HG02623 (cell line): ENCODE measurements at regions not wholly inside any gene's neighbourhood (a gene's known extent, or its start where the extent isn't known, plus 50 kb on each side); places are given as distances from the start of the nearest gene placed in this dataset.

ENCODE experiments used
- ATAC-seq: cut with Tn5 transposase; IDR thresholded peaks from one replicate; pipeline ENCODE4 v1.9.1; 2021; ENCODE audit warnings: moderate library complexity; ENCODE audit not compliant: unreplicated experiment

DNA sequence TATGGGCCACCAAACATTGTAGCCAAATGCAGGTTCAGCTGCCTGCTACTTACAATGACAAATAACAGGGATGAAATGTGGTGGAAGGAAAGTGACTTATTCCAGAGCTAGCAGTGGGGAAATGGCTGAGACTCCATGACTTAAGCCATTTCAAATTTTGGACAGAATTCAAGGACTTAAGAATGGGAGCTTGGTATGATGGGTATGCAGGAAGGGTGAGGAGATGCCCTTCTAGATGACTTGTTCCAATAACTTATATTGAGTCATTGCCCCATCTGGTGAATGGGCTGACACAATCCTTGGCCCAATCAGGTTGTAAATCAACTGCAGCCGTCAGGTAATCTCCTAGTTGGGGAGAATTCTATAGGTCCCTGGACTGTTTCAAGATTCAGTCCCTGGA is 230.7 kb upstream of the SGCD start:
- no peak for ATAC-seq

DNA sequence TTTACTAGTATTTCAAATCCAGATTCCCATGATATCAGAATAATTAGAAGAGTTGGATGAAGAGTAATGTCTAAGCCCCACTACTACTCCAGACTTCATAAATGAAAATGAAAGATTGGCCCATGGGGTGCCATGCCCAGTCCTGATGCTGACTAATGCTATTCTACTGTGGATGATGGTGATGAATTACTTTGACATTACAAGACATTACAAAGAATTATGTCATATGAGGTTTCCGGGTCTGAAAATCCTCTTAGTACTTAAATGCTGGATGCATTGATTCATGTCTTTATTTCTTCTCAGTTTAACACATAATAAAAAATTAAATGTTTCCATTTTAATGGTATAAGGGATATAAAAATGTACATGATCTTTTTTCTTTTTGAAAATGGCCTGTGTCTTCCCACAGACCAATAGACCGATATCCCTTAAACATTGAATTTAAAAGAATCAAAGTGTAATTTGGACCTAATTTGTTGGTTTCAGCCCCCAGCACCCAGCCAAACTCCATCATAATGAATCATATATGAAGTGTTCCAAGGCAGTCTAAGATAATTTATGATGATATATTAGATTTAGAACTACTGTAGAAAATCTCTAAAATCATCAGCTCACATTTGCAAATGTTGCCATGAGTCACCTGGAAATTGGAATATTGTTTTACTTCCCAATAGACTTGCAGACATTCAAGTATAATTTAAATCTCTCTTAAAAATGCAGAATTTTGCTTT is 223.6 kb upstream of the SGCD start:
- no peak for ATAC-seq

DNA sequence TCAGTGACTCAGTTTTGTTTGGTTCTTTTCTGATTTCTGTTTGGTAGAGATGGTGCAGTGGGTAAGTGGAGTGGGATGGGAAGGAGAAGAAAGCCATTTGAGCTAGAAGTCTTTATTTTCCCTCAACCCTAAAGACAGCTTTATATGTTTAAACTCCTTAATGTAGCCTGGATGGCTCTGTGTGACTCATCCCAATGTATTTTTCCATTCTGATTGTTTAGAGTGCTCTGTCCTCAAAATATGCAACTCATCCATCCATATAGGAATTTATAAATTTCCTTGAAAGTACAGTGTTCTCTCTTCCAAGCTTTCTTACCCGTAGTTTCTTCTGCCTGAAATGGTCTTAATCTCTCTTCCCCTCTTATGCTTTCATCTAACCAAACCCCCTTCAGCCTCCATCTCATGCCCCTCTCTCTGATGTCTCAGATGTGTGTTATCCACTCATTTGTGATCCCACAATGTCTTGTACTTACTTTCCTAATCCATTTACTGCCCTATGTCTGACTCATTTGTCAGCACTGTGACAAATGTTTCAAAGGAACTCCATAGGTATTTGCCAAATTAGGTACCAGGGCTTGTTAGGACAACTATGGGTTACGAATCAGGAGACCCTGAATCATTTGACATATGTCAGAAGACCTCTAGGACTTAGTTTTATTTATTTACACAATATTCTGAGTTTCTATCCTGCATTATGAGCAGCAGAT is 217.5 kb upstream of the SGCD start:
- no peak for ATAC-seq

DNA sequence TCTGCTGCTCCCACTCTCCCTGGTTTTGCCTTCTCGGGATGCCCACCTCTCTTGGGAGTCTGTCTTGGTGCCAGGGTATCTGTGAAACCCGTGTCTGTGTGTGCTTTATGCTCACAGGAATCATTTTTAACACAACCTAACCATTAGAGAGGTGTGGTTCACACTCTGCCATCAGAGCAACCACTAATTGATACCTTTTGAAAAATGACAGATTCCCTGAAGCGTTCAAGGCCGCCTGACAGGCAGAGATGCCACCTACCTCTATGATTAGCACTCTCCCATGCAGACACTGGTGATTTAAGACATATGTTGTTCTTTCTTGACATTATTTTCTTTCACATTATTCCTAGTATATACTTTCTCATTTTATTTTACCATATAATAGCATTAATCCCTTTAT is 207.3 kb upstream of the SGCD start:
- ATAC-seq = no peak

DNA sequence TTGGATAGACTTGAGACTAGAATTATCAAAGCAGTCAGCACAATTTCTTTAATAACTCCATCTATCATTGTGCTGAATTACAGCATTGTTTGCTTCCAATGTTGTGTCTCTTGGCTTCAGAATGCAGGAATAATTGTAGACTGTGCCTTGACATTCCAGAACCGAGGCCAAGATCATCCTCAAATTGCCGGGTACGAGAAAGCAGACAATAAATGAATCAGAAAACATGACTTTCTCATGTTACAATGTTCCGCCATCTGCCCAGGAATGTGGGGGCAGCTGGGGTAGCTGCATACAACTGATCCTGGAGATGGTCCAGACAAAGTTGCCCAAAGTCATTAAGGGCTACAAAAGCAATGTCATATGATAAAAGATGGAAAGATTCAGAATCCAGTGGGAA is 206.2 kb upstream of the SGCD start:
- ATAC-seq = no peak

DNA sequence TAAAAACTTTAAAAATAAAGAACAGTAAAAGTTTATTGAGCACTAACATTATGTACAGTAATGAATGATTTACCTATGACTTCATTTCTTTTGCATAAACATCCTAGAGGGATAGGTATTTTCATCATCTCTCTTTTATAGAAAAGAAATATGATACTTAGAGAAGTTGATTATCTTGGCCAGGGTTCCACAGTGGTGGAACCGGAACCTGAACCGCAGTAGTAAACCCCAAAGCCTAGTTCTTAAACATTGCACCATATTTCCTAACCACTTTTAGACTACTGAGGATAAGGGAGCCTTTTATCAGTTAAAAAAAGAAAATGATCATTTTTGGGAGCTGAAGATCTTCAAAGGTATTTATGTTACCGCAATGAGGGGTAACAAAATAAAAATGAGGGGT is 205.7 kb upstream of the SGCD start:
- no peak for ATAC-seq

DNA sequence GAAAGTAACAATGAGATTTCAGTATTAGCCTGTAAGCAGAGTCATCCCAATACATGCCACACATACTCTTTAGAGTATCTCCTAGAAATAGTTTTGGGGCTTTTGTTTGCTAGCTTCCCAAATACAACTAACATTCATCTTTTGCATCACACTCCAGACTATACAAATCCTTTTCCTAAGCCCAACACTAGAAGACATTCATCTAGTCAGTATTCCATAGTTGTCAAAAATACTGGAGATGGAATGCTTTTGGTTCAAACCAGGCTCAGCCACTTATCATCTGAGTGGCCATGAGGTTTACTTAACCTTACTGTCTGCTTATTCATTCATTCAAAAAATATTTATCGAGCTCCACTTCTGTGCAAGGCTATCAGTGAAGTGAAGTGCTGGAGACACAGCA is 205.1 kb upstream of the SGCD start:
- no peak for ATAC-seq

DNA sequence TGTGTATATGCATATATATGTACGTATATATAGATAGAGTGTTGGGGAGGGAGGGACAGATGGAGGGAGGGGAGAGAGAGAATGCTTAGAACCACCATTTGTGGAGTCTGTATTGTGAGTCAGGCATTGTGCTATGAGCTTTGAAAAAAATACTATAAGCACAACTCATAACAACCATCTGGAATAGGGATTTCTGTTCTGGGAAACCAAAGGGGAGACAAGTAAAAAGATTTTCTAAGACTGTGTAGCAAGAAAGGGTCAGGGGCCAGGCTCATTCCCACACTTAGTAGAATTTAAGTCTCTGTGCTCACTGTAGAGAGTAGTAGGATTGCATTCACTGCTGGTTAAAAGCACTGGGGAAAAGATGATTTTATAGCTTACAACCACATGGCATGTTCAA is 202.3 kb upstream of the SGCD start:
- ATAC-seq = no peak

DNA sequence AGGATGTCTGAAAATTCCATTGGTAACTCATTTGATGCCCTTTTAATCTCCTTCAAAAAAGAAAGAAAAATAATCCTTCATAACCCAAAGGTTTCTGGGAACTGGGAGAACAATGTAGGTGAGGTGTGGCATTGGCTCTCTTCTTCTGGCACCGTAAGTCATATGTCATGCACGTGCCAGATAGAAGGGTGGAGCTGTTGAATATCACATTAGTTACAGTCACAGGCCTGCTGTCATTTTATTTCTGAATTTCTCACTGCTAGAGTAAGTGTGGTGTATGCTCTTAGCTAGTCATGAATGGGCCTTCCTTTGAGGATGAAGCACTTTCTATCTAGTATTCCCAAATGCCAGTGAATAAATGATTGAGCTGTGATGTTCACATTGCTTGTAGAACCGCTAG is 201.8 kb upstream of the SGCD start:
- no peak for ATAC-seq

DNA sequence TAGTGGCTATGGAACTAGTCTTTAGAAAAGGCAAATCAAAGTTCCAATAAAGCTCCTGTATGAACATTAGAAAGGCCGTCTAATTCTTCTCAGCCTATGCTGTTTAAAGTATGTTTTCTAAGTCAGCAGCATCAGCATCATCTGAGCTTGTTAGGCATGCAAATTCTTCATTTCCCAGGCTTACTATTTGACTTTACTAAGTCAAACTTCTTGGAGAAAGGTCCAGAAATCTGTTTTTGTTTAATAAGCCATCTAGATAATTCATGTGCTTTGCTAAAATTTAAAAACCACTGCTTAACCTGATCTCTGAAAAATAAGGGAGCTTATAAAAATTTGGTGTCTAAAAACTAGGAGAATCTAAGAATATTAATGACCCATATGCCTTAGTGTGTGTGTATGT is 200.2 kb upstream of the SGCD start:
- ATAC-seq = no peak

DNA sequence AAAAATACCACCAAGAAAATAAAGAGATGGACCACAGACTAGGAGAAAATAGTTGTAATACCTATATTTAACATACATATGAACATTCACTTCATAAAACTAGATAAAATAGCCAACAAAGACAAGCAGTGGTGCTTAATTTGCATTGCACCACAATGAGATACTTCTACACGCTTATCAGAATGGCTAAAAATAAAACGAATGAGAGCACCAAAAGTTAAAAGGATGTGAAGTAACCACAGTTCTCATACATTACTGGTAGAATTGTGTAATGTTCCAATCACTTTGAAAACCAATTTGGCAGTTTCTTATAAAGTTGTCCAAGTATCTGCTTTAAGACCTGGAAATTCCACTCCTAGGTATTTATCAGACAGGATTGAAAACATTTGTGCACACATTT is 198.9 kb upstream of the SGCD start:
- ATAC-seq = no peak

DNA sequence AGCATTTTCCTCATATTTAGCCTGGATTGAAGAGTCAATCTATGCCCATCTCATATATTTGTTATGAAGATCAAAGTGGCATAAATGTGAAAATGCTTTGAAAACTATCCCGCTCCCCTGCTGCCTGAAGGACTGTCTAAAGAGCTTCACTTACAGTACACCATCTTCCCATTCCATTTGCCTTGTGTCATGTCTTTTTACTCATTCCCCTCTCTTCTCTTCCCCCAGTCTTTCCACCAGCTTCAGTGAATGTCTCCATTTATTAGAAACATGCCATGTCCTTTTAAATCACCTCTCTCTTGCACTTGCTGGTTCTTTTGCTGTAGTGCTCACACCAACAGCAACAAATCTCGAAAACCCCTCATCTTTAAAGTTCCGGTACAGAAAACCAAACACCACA is 192.7 kb upstream of the SGCD start:
- no peak for ATAC-seq

DNA sequence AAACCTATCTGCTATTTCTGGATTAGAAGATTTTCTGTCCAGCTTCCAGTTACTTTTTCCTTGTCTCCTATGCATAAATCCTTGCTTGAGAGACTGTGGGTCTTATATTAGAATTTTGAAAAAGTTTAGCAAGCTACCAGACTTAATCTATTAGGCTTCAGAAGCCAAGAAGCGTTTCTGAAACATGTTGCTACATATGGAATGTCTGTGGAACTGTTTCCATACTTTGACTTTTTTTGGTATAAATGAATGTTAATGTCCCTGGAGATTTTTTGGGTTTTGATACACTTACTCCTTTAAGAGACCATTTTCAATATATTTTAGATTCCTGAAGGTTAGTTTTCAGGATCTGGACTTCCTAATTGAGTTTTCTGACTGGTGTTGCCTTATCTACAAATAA is 191.4 kb upstream of the SGCD start:
- no peak for ATAC-seq

DNA sequence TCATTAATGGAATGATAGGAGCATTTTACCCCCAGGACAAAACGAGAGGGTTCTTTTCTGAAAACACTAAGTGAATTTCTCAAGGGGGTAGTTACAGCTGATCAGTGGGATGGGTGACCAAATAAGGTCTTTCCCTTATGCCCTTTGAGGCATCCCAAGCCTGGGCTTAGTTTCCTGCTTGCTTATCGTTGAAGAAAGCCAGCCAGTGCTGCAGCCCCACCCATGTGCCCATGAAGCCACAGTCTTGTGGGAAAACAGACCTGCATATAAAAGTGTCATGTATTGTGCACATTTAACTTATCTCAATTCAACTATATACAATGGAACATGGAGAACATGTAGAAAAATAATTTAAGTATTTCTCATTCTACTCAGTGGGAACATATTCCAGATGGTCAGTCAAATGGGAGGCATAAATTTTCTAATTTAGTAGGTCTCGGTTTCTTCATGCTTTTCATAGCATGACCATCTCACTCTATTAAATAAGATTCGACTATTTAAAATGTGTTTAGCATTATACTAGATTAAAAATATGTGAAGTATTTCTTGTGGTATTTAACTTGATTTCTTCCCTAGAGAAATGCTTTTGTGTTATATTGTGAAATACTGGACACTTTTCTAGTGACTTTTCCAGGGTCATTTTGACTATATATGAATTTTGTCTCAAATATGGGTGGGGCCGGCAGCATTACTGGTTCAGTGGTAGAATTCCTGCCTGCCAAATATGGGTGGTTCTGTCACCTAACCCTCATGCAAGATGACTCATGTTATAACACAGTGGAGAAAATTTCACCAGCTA is 189.7 kb upstream of the SGCD start:
- ATAC-seq = no peak

DNA sequence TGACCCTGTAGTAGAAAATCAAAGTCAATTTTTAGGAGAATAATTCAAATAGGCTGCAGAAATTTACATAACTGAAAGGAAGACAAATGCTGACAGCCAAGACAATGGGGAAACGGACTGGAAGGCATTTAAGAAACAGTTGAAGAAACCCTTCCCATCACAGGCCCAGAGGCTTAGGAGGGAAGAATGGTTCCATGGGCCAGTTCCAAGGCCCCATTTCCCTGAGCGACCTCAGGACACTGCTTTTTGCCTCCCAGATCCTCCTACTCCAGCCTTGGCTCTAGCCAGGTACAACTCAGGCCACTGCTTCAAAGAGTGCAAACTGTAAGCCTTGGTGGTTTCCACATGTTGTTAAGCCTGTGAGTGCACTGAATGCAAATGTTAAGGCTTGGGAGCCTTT is 184.1 kb upstream of the SGCD start:
- no peak for ATAC-seq

DNA sequence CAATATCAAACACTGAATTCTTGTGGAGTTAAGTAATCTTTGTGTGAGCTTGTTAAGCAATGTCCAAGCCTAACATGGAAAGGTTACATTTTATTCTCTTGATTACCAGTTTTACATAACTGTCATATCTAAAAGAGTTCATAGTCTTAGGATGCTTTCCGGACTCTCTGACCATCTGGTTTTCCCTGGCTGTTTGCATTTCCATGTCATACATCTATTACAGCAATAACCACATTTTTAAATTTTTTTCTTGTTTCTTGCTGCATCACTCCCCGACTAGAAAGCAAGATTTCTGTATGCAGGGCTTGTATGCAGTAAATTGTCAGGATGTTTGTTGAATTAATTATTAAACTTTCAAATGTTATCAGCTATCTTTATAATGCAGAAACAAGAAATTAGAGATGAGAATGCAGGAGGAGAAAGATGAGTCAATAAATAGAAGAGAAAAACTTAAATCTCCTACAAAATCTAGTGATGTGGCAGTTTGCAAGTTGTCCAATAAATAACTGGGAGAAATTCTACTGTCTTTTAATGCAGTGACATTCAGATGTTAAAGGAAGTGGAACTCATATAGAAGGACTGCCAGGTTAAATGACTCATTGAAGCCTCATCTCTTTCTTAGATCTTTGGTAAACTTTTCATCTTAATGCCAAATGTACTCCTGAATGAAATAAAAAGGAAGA is 179.6 kb upstream of the SGCD start:
- ATAC-seq = no peak

DNA sequence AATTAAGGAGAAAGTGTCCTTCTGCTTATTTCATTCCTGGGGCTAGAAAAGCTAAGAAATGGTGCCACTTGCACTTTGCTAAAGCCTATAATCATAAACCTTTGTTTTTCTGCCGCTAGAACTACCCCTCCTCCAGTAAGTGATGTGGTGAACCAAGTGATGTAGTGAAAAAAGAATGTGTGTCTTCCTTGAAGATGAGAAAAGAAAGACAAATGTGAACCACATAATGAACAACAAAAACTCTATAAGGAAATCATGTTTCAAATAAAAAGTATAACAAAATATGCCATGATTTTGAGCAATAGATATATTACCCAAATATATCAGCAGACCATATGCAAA is 179.0 kb upstream of the SGCD start:
- no peak for ATAC-seq

DNA sequence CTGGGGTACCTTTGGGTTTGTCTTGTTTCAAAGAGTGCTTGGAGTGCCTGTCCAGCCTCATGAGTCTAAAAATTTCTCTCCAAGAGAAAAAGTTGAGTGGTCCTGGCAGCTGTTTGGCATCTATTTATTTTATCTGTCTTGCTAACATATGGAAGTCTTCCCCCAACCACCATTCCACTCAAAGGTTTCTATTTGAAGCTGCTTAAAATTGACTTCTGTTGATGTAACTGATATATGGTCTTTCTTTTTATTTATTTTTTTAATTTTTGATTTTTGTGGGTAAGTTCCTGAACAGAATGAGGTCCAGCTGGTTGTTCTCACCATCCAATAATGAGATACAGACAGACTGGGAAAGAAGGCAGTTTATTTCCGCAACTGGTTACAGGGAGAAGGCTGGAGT is 178.7 kb upstream of the SGCD start:
- ATAC-seq = no peak

DNA sequence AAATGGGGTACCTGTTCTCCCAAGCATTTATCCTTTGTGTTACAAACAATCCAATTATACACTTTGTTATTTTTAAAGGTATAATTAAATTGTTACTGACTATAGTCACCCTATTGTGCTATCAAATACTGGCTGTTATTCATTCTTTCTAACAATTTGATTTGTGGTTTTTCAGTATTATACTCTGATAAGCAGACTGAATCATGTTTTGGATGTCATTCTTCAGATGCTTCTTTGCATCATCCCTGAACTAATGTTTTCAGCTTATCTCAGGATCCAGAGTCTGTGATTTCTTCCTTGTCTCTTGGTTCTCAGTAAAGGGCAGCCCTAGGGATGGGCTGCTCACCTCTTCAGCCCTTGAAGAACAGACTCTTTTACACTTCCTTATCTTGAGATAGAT is 177.8 kb upstream of the SGCD start:
- ATAC-seq = no peak

DNA sequence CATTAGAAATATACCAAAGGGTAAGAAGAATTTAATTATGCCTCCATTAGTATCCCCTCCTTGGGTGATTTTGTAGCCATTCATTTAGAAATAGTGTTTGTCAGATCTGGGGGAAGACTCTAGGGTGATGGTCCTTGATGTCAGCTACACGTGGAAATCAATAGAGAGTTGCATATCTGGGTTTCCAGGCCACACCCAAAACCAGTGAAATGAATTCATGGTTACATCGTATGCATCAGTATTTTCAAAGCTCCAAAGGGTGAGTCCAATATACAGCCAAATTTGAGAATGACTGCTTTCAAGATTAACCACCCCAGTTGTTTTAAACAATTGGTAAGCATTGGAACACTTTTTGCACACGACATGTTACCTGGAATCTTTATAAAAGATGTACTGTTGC is 173.4 kb upstream of the SGCD start:
- no peak for ATAC-seq

DNA sequence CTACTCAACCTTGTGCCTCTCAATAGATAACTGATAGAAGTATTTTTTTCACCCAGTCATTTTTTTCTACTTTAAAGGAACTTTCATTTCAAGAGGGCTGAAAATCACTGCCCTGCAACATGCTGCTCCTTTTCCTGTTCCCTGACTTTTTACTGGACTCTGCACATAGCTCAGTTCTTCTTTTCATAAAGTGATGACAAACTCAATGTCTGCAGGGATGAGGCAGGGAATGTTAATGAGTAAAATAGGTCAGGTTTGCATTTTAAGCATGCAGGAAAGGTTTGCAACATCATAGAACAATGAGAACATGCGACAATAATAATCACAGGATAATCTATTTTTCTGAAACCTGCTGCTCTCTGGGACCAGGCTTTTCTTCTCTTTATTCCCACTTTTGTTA is 172.2 kb upstream of the SGCD start:
- no peak for ATAC-seq

DNA sequence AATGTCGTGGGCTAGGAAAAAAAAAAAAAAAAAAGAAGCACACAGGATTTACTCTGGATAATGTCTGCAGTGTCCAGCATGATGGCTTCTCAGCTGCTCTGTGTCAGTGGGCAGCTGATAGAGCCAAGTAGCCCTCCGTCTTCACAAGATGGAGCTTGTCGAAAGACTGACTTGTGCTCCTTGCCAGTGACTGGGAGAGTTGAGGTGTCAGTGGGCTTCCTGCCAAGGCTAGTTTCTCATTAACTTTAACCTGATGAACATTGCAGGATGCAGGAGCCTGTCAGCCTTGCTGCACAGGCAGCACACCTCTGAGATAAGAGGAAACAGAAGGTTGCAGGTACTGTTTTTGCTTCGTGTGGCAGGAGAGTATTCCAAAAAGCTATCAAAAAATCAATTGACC is 171.4 kb upstream of the SGCD start:
- no peak for ATAC-seq
